PC-9 (cell line): ENCODE measurements at regions not wholly inside any gene's neighbourhood (a gene's known extent, or its start where the extent isn't known, plus 50 kb on each side); places are given as distances from the start of the nearest gene placed in this dataset.
"Not testable (repeated sequence)": the region's sequence is repeated elsewhere in the genome, so short reads cannot be mapped to it uniquely, and the experiment has no call there.

ENCODE experiments used
- BruUV-seq: library from RNA; stranded (reverse); fragments of 400-500 nt; replicated peaks from 2 replicates; lab custom pipeline; 2021; lab: Mats Ljungman, UMichigan
- CTCF ChIA-PET: fragments of 300-600 bp; sonication (Branson Sonifier 250); formaldehyde crosslinking; loops from one replicate; lab custom pipeline; 2022; ENCODE audit warnings: antibody characterized with exemption; lab: Charles Lee
- POLR2A ChIA-PET: fragments of 300-600 bp; sonication (Branson Sonifier 250); formaldehyde crosslinking; loops from one replicate; lab custom pipeline; 2022; ENCODE audit warnings: antibody characterized with exemption; ENCODE audit not compliant: unreplicated experiment; lab: Charles Lee
- DNase-seq, 2 experiments: peaks; one replicate each; pipeline versions ENCODE4 v3.0.0 to v3.0.0-alpha.2; 2015 to 2022; ENCODE audit warnings: mixed read lengths in 1 of 2
- H2AFZ ChIP-seq: fragments of 200-600 bp; sonication (generic); 2 replicates; pipeline ENCODE4 v1.8.1; 2017; ENCODE audit warnings: antibody characterized with exemption
- H3F3A ChIP-seq: fragments of 200-600 bp; sonication (generic); 2 replicates; pipeline ENCODE4 v1.8.1; 2017; ENCODE audit warnings: antibody characterized with exemption, mild to moderate bottlenecking, low read depth; ENCODE audit not compliant: insufficient read depth
- H3K27ac ChIP-seq: fragments of 200-600 bp; sonication (generic); 2 replicates; pipeline ENCODE4 v1.6.1; 2016; ENCODE audit warnings: mixed run types
- H3K27me3 ChIP-seq: fragments of 200-600 bp; sonication (generic); 2 replicates; pipeline ENCODE4 v1.6.1; 2016; ENCODE audit warnings: low read depth, mixed run types; ENCODE audit not compliant: insufficient read depth
- H3K36me3 ChIP-seq: fragments of 200-600 bp; sonication (generic); 2 replicates; pipeline ENCODE4 v1.6.1; 2016; ENCODE audit warnings: low read depth, mixed run types
- H3K4me1 ChIP-seq: fragments of 200-600 bp; sonication (generic); replicated peaks from 2 replicates; pipeline ENCODE4 v1.6.1; 2016; ENCODE audit warnings: mixed run types; ENCODE audit not compliant: insufficient read depth
- H3K4me2 ChIP-seq: fragments of 200-600 bp; sonication (generic); 2 replicates; pipeline ENCODE4 v1.6.1; 2017; ENCODE audit warnings: mixed run types
- H3K4me3 ChIP-seq: fragments of 200-600 bp; sonication (generic); 2 replicates; pipeline ENCODE4 v1.6.1; 2016; ENCODE audit warnings: mixed run types
- H3K79me2 ChIP-seq: fragments of 200-600 bp; sonication (generic); 2 replicates; pipeline ENCODE4 v1.6.1; 2017; ENCODE audit warnings: low read depth, mixed run types
- H3K9me2 ChIP-seq: fragments of 200-600 bp; sonication (generic); 2 replicates; pipeline ENCODE4 v1.8.1; 2017; ENCODE audit warnings: mild to moderate bottlenecking; ENCODE audit not compliant: insufficient read depth
- H3K9me3 ChIP-seq: fragments of 200-600 bp; sonication (generic); 2 replicates; pipeline ENCODE4 v1.8.1; 2016; ENCODE audit warnings: low read depth; ENCODE audit not compliant: insufficient read depth
- H4K20me1 ChIP-seq: fragments of 200-600 bp; sonication (generic); 2 replicates; pipeline ENCODE4 v1.8.1; 2017; ENCODE audit not compliant: insufficient read depth
- EZH2 ChIP-seq: fragments of 200-600 bp; sonication (generic); IDR thresholded peaks from 2 replicates; pipeline ENCODE4 v1.8.0; 2017; ENCODE audit warnings: antibody characterized with exemption, low read depth
- intact Hi-C: fragments of 100-400 bp; cut with micrococcal nuclease; formaldehyde crosslinking; loops from one replicate; pipeline ENCODE4 v1.10.0; 2022; ENCODE audit not compliant: unreplicated experiment
- TF ChIP-seq, protein P1 (sequence below): fragments of 200-600 bp; sonication (generic); conservative IDR thresholded peaks from 2 replicates; pipeline ENCODE4 v1.6.1; 2017; ENCODE audit warnings: mixed run types, antibody characterized with exemption, mild to moderate bottlenecking, moderate library complexity

DNA sequence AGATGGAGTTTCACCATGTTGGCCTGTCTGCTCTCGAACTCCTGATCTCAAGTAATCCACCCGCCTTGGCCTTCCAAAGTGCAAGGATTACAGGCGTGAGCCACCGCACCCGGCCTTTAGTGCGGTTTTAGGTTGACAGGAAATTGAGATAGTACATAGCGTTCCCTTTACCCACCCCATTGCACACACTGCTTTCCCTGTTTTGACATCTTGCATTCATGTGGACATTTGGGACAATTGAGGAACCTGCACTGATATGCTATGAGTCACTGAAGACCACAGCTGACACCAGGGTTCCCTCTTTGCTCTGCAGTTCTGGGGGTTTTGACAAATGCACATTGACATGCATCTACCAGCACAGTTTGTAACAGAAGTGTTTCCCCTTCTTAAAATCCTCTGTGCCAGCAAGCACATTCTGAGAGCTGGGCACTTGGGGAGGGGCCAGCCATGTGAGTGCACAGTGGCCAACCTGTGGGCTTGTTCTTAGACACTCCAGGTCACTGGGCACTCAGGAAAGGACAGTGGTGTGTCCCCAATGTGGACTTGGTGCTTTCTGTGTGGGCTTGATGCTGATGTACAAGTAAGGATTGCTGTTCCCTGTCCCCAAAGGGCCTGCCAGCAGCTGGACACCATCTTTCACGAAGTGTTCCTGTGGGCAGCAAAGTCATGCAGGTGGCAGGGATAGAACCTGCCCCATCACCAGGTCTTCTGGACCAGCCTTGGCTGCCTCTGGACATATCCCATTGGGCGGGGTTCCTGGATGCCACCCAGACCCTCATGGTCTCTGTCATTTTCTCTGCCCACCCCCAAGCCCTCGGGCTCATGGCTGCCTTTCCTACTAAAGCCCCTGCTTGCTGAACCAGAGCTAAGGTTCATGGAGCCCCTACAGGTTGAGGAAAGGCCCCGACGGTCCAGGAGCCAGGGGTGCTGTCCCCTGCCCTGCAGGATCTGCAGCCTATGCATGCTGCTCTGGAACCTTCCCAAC lies 579.8 kb downstream of the GLRX3 start:
- Histone ChIP-seq H3F3A (no peaks in the 10 kb centered on the region), H2AFZ (no peak overlapping the region), H4K20me1 (no peaks in the 10 kb centered on the region), H3K9me2 (no peaks in the 10 kb centered on the region), H3K4me2 (no peak overlapping the region), H3K4me1 (no peaks in the 10 kb centered on the region), H3K27me3 (peaks cover 31% of the 10 kb centered on the region), H3K79me2 (no peaks in the 10 kb centered on the region), H3K27ac (no peak overlapping the region), H3K9me3 (no peaks in the 10 kb centered on the region), H3K36me3 (no peaks in the 10 kb centered on the region), H3K4me3 (no peak overlapping the region)
- intact Hi-C loops, result no loop called here
- no peak for DNase-seq
- TF ChIP-seq, protein P1, sequence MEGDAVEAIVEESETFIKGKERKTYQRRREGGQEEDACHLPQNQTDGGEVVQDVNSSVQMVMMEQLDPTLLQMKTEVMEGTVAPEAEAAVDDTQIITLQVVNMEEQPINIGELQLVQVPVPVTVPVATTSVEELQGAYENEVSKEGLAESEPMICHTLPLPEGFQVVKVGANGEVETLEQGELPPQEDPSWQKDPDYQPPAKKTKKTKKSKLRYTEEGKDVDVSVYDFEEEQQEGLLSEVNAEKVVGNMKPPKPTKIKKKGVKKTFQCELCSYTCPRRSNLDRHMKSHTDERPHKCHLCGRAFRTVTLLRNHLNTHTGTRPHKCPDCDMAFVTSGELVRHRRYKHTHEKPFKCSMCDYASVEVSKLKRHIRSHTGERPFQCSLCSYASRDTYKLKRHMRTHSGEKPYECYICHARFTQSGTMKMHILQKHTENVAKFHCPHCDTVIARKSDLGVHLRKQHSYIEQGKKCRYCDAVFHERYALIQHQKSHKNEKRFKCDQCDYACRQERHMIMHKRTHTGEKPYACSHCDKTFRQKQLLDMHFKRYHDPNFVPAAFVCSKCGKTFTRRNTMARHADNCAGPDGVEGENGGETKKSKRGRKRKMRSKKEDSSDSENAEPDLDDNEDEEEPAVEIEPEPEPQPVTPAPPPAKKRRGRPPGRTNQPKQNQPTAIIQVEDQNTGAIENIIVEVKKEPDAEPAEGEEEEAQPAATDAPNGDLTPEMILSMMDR, result no peak
- TF ChIP-seq EZH2, result no peak
- ChIA-PET POLR2A (no interaction called here), CTCF (no interaction called here)
- BruUV-seq, result no TSS peak

DNA sequence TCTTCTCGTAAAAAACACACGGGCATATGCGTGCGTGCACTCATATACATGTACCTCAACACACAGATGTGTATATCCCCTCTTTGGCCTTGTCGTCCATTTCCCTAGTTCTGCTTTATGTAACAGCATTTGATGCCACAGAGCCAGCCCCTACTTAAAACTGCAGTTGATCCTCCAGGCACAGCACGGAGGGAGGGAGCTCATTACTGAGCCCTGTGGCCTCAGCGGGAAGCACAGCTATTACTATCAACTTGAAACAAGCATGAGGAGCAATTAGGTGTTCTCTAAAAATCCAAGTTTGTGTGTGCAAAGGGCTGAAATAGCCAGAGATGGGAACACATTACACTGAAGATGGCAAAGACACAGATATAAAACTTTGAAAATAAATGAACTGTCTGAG lies 580.9 kb downstream of the GLRX3 start:
- TF ChIP-seq, protein P1, result no peak
- no peak for TF ChIP-seq EZH2
- Histone ChIP-seq H3K79me2 (no peaks in the 10 kb centered on the region), H3K9me3 (no peaks in the 10 kb centered on the region), H3K27ac (no peak overlapping the region), H3K4me1 (no peaks in the 10 kb centered on the region), H3K4me2 (no peak overlapping the region), H3F3A (no peaks in the 10 kb centered on the region), H3K36me3 (no peaks in the 10 kb centered on the region), H3K27me3 (peaks cover 22% of the 10 kb centered on the region), H2AFZ (no peak overlapping the region), H3K4me3 (no peak overlapping the region), H3K9me2 (no peaks in the 10 kb centered on the region), H4K20me1 (no peaks in the 10 kb centered on the region)
- no TSS peak for BruUV-seq
- CTCF ChIA-PET, result no interaction called here
- intact Hi-C loops, result no loop called here
- DNase-seq, result no peak
- POLR2A ChIA-PET, result no interaction called here

DNA sequence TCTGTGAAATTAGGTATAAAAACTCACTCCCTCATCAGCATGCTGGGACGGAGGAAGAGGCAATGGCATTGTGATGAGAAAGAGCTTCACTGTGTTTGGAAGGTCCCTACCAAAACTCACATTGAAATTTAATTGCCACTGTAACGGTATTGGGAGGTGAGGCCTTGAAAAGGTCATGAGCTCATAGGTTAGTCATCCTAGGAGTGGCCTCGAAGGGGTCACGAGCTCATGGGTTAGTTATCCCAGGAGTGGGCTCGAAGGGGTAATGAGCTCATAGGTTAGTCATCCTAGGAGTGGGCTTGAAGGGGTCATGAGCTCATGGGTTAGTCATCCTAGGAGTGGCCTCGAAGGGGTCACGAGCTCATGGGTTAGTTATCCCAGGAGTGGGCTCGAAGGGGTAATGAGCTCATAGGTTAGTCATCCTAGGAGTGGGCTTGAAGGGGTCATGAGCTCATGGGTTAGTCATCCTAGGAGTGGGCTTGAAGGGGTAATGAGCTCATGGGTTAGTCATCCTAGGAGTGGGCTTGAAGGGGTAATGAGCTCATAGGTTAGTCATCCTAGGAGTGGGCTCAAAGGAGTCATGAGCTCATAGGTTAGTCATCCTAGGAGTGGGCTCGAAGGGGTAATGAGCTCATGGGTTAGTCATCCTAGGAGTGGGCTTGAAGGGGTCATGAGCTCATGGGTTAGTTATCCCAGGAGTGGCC lies 582.7 kb downstream of the GLRX3 start:
- H3K27me3 ChIP-seq, result peaks cover 15% of the 10 kb centered on the region
- POLR2A ChIA-PET, H2AFZ ChIP-seq, intact Hi-C loops, H3K36me3 ChIP-seq, H3K27ac ChIP-seq, BruUV-seq, CTCF ChIA-PET, H3F3A ChIP-seq, H3K4me2 ChIP-seq, H3K9me2 ChIP-seq, H4K20me1 ChIP-seq, H3K4me3 ChIP-seq, H3K79me2 ChIP-seq, H3K4me1 ChIP-seq, H3K9me3 ChIP-seq, DNase-seq: not testable (repeated sequence)
